ENCODE measurements at regions not wholly inside any gene's neighbourhood (a gene's known extent, or its start where the extent isn't known, plus 50 kb on each side); places are given as distances from the start of the nearest gene placed in this dataset.
"Not testable (repeated sequence)": the region's sequence is repeated elsewhere in the genome, so short reads cannot be mapped to it uniquely, and the experiment has no call there.

DNA sequence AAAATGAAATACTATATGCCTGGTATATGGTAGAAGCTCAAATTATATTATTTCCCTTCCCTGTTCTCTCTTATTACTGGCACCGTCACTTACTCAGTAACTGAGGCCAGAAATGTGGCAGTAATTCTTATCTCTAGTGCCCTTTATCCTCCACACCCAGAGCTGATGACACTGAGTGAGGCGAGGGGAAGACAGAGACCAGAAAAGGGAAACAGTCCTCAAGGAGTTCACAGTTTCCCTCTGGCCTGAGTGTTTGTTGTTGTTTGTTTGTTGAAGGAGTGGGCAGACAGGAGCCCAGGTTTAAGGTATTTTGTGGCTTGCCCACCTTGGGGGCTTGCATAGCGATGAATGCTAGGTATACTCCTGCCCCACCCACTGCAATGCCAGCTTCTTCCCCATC lies 101.5 kb upstream of the FNDC3A start:
- H3K27me3 ChIP-seq (ENCODE audit: control insufficient read depth, insufficient read depth, low read length): peaks cover 21% of the 10 kb centered on the region
- H3K4me1 ChIP-seq (ENCODE audit: control insufficient read depth, insufficient read depth, low read length): peaks cover 37% of the 10 kb centered on the region
- H3K4me3 ChIP-seq (ENCODE audit: low read depth, low read length): no peak overlapping the region
- H3K9ac ChIP-seq (ENCODE audit: low read depth, low read length): no peak overlapping the region
- no peaks in the 10 kb centered on the region for H3K9me3 ChIP-seq (ENCODE audit: control insufficient read depth, insufficient read depth, low read length)
- no peaks in the 10 kb centered on the region for H3K36me3 ChIP-seq (ENCODE audit: control insufficient read depth, insufficient read depth, low read length)

DNA sequence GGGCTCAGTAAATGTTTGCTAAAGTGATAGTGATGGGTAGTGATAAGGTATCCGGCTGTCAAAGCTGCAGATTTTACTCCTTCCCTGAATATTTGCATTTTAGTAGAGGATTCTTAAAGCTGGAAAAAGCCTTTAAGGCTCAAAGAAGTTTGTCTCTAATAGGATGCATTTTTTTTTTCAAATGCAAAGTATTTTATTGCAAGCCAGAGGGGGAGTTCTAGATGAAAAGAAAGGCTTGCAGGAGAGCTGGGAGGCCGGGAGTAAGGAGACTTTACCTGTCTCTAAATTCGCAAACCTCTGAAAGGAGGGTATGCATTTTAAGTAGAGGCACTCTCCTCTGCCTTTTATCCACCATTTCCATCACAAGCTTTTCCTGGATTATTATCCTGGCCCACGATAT lies 100.7 kb upstream of the FNDC3A start:
- no peaks in the 10 kb centered on the region for H3K36me3 ChIP-seq (ENCODE audit: control insufficient read depth, insufficient read depth, low read length)
- peaks cover 30% of the 10 kb centered on the region for H3K27me3 ChIP-seq (ENCODE audit: control insufficient read depth, insufficient read depth, low read length)
- no peak overlapping the region for H3K9ac ChIP-seq (ENCODE audit: low read depth, low read length)
- H3K9me3 ChIP-seq (ENCODE audit: control insufficient read depth, insufficient read depth, low read length): no peaks in the 10 kb centered on the region
- H3K4me3 ChIP-seq (ENCODE audit: low read depth, low read length): no peak overlapping the region
- H3K4me1 ChIP-seq (ENCODE audit: control insufficient read depth, insufficient read depth, low read length): peaks cover 37% of the 10 kb centered on the region

DNA sequence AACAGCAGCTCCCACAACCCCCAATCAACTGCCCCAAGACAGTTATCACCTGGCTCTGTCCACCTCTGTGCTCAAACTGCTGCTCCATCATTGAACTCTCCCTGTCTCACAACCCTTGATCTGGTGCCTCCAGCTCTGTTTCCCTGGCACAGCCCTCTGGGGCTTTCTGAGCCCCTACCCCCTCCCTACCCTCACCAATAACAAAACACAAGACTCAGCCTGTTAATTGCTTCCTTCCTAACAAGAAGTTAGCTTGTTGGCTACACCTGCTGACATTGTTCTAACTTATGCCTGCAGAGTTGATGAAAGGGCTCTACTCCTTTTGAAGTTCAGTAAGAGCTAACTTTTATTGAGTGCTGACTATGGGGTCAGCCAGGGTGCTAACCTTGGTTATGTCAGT lies 99.4 kb upstream of the FNDC3A start:
- peaks cover 37% of the 10 kb centered on the region for H3K4me1 ChIP-seq (ENCODE audit: control insufficient read depth, insufficient read depth, low read length)
- no peaks in the 10 kb centered on the region for H3K36me3 ChIP-seq (ENCODE audit: control insufficient read depth, insufficient read depth, low read length)
- no peak overlapping the region for H3K9ac ChIP-seq (ENCODE audit: low read depth, low read length)
- peaks cover 40% of the 10 kb centered on the region for H3K27me3 ChIP-seq (ENCODE audit: control insufficient read depth, insufficient read depth, low read length)
- peak overlapping the region; percentile 28 for H3K4me3 ChIP-seq (ENCODE audit: low read depth, low read length)
- no peaks in the 10 kb centered on the region for H3K9me3 ChIP-seq (ENCODE audit: control insufficient read depth, insufficient read depth, low read length)

GRCh38 chr13:48879432-48879831 lies 96.3 kb upstream of the FNDC3A start:
- Histone ChIP-seq H3K4me1 (ENCODE audit: control insufficient read depth, insufficient read depth, low read length) (peaks cover 22% of the 10 kb centered on the region), H3K9ac (ENCODE audit: low read depth, low read length) (no peak overlapping the region), H3K36me3 (ENCODE audit: control insufficient read depth, insufficient read depth, low read length) (no peaks in the 10 kb centered on the region), H3K4me3 (ENCODE audit: low read depth, low read length) (no peak overlapping the region), H3K27me3 (ENCODE audit: control insufficient read depth, insufficient read depth, low read length) (peaks cover 50% of the 10 kb centered on the region), H3K9me3 (ENCODE audit: control insufficient read depth, insufficient read depth, low read length) (no peaks in the 10 kb centered on the region)

GRCh38 chr13:48879854-48880253 lies 95.9 kb upstream of the FNDC3A start:
- Histone ChIP-seq H3K36me3 (ENCODE audit: control insufficient read depth, insufficient read depth, low read length) (no peaks in the 10 kb centered on the region), H3K27me3 (ENCODE audit: control insufficient read depth, insufficient read depth, low read length) (peaks cover 50% of the 10 kb centered on the region), H3K9me3 (ENCODE audit: control insufficient read depth, insufficient read depth, low read length) (no peaks in the 10 kb centered on the region), H3K9ac (ENCODE audit: low read depth, low read length) (no peak overlapping the region), H3K4me1 (ENCODE audit: control insufficient read depth, insufficient read depth, low read length) (peaks cover 18% of the 10 kb centered on the region), H3K4me3 (ENCODE audit: low read depth, low read length) (no peak overlapping the region)

DNA sequence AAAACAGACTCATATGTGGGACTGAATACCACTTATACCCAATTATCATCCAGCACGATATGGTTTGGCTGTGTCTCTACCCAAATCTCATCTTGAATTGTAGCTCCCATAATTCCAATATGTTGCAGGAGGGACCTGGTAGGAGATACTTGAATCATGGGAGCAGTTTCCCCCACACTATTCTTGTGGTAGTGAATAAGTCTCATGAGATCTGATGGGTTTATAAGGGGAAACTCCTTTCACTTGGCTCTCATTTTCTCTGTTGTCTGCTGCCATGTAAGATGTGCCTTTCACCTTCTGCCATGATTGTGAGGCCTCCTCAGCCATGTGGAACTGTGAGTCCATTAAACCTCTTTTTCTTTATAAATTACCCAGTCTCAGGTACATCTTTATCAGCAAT lies 91.9 kb upstream of the FNDC3A start:
- H3K9me3 ChIP-seq (ENCODE audit: control insufficient read depth, insufficient read depth, low read length); H3K4me1 ChIP-seq (ENCODE audit: control insufficient read depth, insufficient read depth, low read length); H3K36me3 ChIP-seq (ENCODE audit: control insufficient read depth, insufficient read depth, low read length); H3K4me3 ChIP-seq (ENCODE audit: low read depth, low read length); H3K9ac ChIP-seq (ENCODE audit: low read depth, low read length): not testable (repeated sequence)
- peaks cover 31% of the 10 kb centered on the region for H3K27me3 ChIP-seq (ENCODE audit: control insufficient read depth, insufficient read depth, low read length)

DNA sequence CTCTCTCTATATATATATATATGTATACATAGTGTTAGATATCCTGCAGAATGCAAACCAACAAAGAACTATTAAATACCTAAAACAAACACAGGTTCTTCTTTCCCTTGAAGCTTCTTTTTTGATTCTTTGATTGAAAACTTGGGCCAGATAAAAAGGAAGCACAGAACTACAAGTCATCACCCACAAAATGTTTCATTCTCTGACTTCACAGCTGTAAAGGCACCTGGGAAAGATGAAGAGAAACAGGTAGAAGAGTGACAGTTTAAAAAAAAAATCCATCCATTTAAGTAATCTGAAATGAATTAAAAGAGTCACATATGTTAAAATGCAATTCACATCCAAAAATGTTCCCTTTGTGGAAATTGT lies 90.7 kb upstream of the FNDC3A start:
- H3K4me3 ChIP-seq (ENCODE audit: low read depth, low read length): no peak overlapping the region
- no peaks in the 10 kb centered on the region for H3K36me3 ChIP-seq (ENCODE audit: control insufficient read depth, insufficient read depth, low read length)
- H3K9me3 ChIP-seq (ENCODE audit: control insufficient read depth, insufficient read depth, low read length): no peaks in the 10 kb centered on the region
- H3K27me3 ChIP-seq (ENCODE audit: control insufficient read depth, insufficient read depth, low read length): peaks cover 20% of the 10 kb centered on the region
- H3K9ac ChIP-seq (ENCODE audit: low read depth, low read length): no peak overlapping the region
- H3K4me1 ChIP-seq (ENCODE audit: control insufficient read depth, insufficient read depth, low read length): no peaks in the 10 kb centered on the region

DNA sequence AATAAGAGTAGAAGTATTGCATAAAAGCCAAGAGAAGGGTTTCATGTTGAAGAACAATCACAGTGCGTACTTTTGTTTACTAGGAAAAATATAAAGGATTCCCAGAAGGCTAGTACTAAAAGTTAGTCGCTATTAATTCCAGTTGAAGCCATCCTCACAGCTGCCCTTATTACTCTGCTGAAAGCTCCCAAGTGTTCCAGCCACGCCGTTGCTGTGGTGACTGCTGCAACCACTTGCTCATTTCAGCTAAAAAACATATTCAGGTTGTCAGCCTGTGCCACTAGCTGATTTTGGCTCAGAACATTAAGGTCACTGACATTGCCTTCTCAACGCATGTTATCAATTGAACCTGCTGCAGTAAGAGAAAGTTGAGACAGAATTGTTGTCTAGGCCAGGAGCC lies 87.1 kb upstream of the FNDC3A start:
- no peaks in the 10 kb centered on the region for H3K4me1 ChIP-seq (ENCODE audit: control insufficient read depth, insufficient read depth, low read length)
- H3K27me3 ChIP-seq (ENCODE audit: control insufficient read depth, insufficient read depth, low read length): no peaks in the 10 kb centered on the region
- no peaks in the 10 kb centered on the region for H3K9me3 ChIP-seq (ENCODE audit: control insufficient read depth, insufficient read depth, low read length)
- H3K36me3 ChIP-seq (ENCODE audit: control insufficient read depth, insufficient read depth, low read length): no peaks in the 10 kb centered on the region
- H3K9ac ChIP-seq (ENCODE audit: low read depth, low read length): no peak overlapping the region
- no peak overlapping the region for H3K4me3 ChIP-seq (ENCODE audit: low read depth, low read length)

GRCh38 chr13:48890391-48890790 lies 85.3 kb upstream of the FNDC3A start:
- Histone ChIP-seq H3K9ac (ENCODE audit: low read depth, low read length) (no peak overlapping the region), H3K9me3 (ENCODE audit: control insufficient read depth, insufficient read depth, low read length) (no peaks in the 10 kb centered on the region), H3K27me3 (ENCODE audit: control insufficient read depth, insufficient read depth, low read length) (no peaks in the 10 kb centered on the region), H3K36me3 (ENCODE audit: control insufficient read depth, insufficient read depth, low read length) (no peaks in the 10 kb centered on the region), H3K4me3 (ENCODE audit: low read depth, low read length) (no peak overlapping the region), H3K4me1 (ENCODE audit: control insufficient read depth, insufficient read depth, low read length) (no peaks in the 10 kb centered on the region)

- Histone ChIP-seq H3K9ac (ENCODE audit: low read depth, low read length) (no peak overlapping the region), H3K9me3 (ENCODE audit: control insufficient read depth, insufficient read depth, low read length) (no peaks in the 10 kb centered on the region), H3K4me1 (ENCODE audit: control insufficient read depth, insufficient read depth, low read length) (no peaks in the 10 kb centered on the region), H3K36me3 (ENCODE audit: control insufficient read depth, insufficient read depth, low read length) (no peaks in the 10 kb centered on the region), H3K27me3 (ENCODE audit: control insufficient read depth, insufficient read depth, low read length) (no peaks in the 10 kb centered on the region), H3K4me3 (ENCODE audit: low read depth, low read length) (no peak overlapping the region)
Observed at GRCh38 chr13:48891586-48891985, 84.1 kb upstream of the FNDC3A start.

DNA sequence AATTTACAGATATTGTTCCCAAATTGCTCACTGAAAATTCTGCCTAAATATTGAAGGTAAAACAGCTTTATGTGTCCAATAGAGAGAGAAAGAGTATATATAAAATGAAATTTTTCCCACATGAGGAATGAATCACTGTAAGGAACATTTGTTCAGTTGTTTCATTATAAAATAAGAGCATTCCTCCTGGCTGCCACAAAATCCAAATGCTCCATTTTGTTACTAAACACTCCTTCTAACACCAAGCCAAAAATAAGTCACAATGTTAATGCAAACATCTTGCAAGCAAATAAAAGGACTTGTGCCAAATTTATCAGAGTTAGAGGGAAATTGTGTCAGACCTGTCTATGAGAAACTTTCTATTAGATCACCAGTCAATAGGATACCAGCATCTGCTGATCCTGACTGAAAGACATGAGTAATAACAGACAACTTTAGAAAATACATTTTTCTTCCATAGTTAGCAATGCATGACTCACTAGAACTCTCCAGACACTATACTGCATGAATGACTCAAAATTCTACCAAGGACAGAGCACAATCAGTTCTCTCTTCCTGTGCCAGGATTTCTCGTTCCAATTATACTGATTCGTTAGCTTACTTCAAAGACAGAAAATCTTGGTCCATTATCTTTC lies 83.5 kb upstream of the FNDC3A start:
- no peaks in the 10 kb centered on the region for H3K36me3 ChIP-seq (ENCODE audit: control insufficient read depth, insufficient read depth, low read length)
- no peaks in the 10 kb centered on the region for H3K27me3 ChIP-seq (ENCODE audit: control insufficient read depth, insufficient read depth, low read length)
- no peak overlapping the region for H3K9ac ChIP-seq (ENCODE audit: low read depth, low read length)
- H3K9me3 ChIP-seq (ENCODE audit: control insufficient read depth, insufficient read depth, low read length): no peaks in the 10 kb centered on the region
- no peak overlapping the region for H3K4me3 ChIP-seq (ENCODE audit: low read depth, low read length)
- H3K4me1 ChIP-seq (ENCODE audit: control insufficient read depth, insufficient read depth, low read length): no peaks in the 10 kb centered on the region

DNA sequence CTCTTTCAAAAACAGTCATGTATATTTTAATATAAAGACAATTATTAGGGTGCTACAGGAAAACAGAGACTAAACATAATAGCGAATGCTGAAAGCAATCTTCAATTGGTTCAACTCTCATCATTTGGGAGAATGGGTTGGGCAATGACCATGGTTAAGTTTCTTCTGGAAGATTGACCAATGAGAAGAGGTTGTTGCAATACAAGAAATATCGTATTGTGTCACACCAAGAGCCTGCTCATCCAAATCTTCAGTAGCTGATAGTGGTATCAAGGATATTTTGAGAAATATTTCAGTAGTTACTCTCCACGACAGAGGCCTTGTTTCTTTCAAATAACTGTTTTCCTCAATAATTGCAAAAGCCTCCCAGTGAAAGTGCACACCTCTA lies 83.0 kb upstream of the FNDC3A start:
- H3K9me3 ChIP-seq (ENCODE audit: control insufficient read depth, insufficient read depth, low read length): no peaks in the 10 kb centered on the region
- H3K4me3 ChIP-seq (ENCODE audit: low read depth, low read length): no peak overlapping the region
- H3K36me3 ChIP-seq (ENCODE audit: control insufficient read depth, insufficient read depth, low read length): no peaks in the 10 kb centered on the region
- H3K9ac ChIP-seq (ENCODE audit: low read depth, low read length): no peak overlapping the region
- H3K27me3 ChIP-seq (ENCODE audit: control insufficient read depth, insufficient read depth, low read length): no peaks in the 10 kb centered on the region
- no peaks in the 10 kb centered on the region for H3K4me1 ChIP-seq (ENCODE audit: control insufficient read depth, insufficient read depth, low read length)

All from iPS-15b (cell line).